Panc1 (cell line): ENCODE measurements at regions not wholly inside any gene's neighbourhood (a gene's known extent, or its start where the extent isn't known, plus 50 kb on each side); places are given as distances from the start of the nearest gene placed in this dataset.

ENCODE experiments used
- ATAC-seq: fragments of 200-7000 bp; cut with Tn5 transposase; 2 replicates; pipeline ENCODE4 v1.9.1; 2020; ENCODE audit warnings: mild to moderate bottlenecking, moderate library complexity
- BruUV-seq: library from RNA; stranded (reverse); fragments of 400-500 nt; replicated peaks from 2 replicates; lab custom pipeline; 2021; lab: Mats Ljungman, UMichigan
- CTCF ChIA-PET: fragments of 300-600 bp; sonication (Branson Sonifier 250); formaldehyde crosslinking; loops from one replicate; lab custom pipeline; 2022; ENCODE audit warnings: antibody characterized with exemption; lab: Charles Lee
- POLR2A ChIA-PET: fragments of 300-600 bp; sonication (Branson Sonifier 250); formaldehyde crosslinking; loops from one replicate; lab custom pipeline; 2022; ENCODE audit warnings: antibody characterized with exemption; lab: Charles Lee
- DNase-seq: peaks from one replicate; pipeline ENCODE4 v3.0.0-alpha.2; 2010; ENCODE audit warnings: low read depth, low spot score
- H3K27ac ChIP-seq: 2 replicates; pipeline ENCODE4 v1.5.1; 2011; ENCODE audit warnings: mild to moderate bottlenecking, low read length, inconsistent platforms
- H3K27me3 ChIP-seq: fragments of 200-500 bp; sonication (Bioruptor generic); 2 replicates; pipeline ENCODE4 v1.6.0; 2014; ENCODE audit warnings: low read length, inconsistent platforms; ENCODE audit not compliant: control insufficient read depth, insufficient read depth
- H3K36me3 ChIP-seq: fragments of 200-500 bp; sonication (Bioruptor generic); 2 replicates; pipeline ENCODE4 v1.5.1; 2014; ENCODE audit warnings: inconsistent platforms, mild to moderate bottlenecking, low read length, moderate library complexity; ENCODE audit not compliant: control insufficient read depth, insufficient read depth
- H3K4me1 ChIP-seq: 2 replicates; pipeline ENCODE4 v1.5.1; 2011; ENCODE audit warnings: inconsistent platforms, mild to moderate bottlenecking, low read length, moderate library complexity; ENCODE audit not compliant: control insufficient read depth, insufficient read depth
- H3K4me3 ChIP-seq, 2 experiments: 2 replicates each; pipeline ENCODE4 v1.5.1; 2011 to 2012; ENCODE audit warnings: low read depth in 2 of 2, low read length in 2 of 2, mild to moderate bottlenecking in 2 of 2, inconsistent platforms in 1 of 2, moderate library complexity in 1 of 2
- H3K9me3 ChIP-seq: fragments of 200-500 bp; sonication (Bioruptor generic); 2 replicates; pipeline ENCODE4 v1.5.1; 2014; ENCODE audit warnings: low read depth, mild to moderate bottlenecking, inconsistent platforms, low read length, moderate library complexity; ENCODE audit not compliant: control insufficient read depth, insufficient read depth
- POLR2AphosphoS5 ChIP-seq: IDR thresholded peaks from 2 replicates; pipeline ENCODE4 v1.6.1; 2012; ENCODE audit warnings: mild to moderate bottlenecking, low read depth, low read length, moderate library complexity
- SIN3A ChIP-seq: IDR thresholded peaks from 2 replicates; pipeline ENCODE4 v1.6.1; 2012; ENCODE audit warnings: low read depth, mild to moderate bottlenecking, low read length, moderate library complexity, borderline replicate concordance; ENCODE audit not compliant: insufficient read depth
- TCF7L2 ChIP-seq: IDR thresholded peaks from 2 replicates; pipeline ENCODE4 v1.6.1; 2011; ENCODE audit warnings: mild to moderate bottlenecking, low read depth, low read length, inconsistent platforms
- in situ Hi-C: cut with HindIII; loops from 2 replicates; pipeline ENCODE4 v1.10.0; 2016; ENCODE audit warnings: low sequenced_read_pairs, low pct_unique_long_range_greater_than_20kb
- intact Hi-C: fragments of 100-400 bp; cut with micrococcal nuclease; formaldehyde crosslinking; loops from one replicate; pipeline ENCODE4 v1.10.0; 2022; ENCODE audit not compliant: unreplicated experiment
- TF ChIP-seq, protein P1 (sequence below), 2 experiments: IDR thresholded peaks; 2 replicates each; pipeline ENCODE4 v1.6.1; 2011 to 2012; ENCODE audit warnings: low read depth in 2 of 2, control low read depth in 1 of 2, low read length in 1 of 2, mild to moderate bottlenecking in 1 of 2, moderate library complexity in 1 of 2; ENCODE audit not compliant: insufficient read depth in 1 of 2
- TF ChIP-seq, protein P2 (sequence below): fragments of 450-650 bp; IDR thresholded peaks from 2 replicates; pipeline ENCODE4 v1.5.1; 2017; ENCODE audit warnings: mild to moderate bottlenecking

GRCh38 chr2:234195516-234195915, 145.0 kb downstream of the SPP2 start:
- in situ Hi-C loops (no loop called here), intact Hi-C loops (no loop called here)
- Histone ChIP-seq H3K27me3 (no peaks in the 10 kb centered on the region), H3K4me1 (peaks cover 15% of the 10 kb centered on the region), H3K4me3 (no peak overlapping the region), H3K36me3 (no peaks in the 10 kb centered on the region), H3K9me3 (peaks cover 7% of the 10 kb centered on the region; the same call in 1 of the 2 replicates), H3K27ac (peak overlapping the region; percentile 48)
- TF ChIP-seq, protein P1, sequence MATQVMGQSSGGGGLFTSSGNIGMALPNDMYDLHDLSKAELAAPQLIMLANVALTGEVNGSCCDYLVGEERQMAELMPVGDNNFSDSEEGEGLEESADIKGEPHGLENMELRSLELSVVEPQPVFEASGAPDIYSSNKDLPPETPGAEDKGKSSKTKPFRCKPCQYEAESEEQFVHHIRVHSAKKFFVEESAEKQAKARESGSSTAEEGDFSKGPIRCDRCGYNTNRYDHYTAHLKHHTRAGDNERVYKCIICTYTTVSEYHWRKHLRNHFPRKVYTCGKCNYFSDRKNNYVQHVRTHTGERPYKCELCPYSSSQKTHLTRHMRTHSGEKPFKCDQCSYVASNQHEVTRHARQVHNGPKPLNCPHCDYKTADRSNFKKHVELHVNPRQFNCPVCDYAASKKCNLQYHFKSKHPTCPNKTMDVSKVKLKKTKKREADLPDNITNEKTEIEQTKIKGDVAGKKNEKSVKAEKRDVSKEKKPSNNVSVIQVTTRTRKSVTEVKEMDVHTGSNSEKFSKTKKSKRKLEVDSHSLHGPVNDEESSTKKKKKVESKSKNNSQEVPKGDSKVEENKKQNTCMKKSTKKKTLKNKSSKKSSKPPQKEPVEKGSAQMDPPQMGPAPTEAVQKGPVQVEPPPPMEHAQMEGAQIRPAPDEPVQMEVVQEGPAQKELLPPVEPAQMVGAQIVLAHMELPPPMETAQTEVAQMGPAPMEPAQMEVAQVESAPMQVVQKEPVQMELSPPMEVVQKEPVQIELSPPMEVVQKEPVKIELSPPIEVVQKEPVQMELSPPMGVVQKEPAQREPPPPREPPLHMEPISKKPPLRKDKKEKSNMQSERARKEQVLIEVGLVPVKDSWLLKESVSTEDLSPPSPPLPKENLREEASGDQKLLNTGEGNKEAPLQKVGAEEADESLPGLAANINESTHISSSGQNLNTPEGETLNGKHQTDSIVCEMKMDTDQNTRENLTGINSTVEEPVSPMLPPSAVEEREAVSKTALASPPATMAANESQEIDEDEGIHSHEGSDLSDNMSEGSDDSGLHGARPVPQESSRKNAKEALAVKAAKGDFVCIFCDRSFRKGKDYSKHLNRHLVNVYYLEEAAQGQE (IDR thresholded peaks at IDR 0.05; ENCODE audit: insufficient read depth in 1 of 2, low read depth in 2 of 2, low read length in 1 of 2): no peak
- TF ChIP-seq, protein P2, sequence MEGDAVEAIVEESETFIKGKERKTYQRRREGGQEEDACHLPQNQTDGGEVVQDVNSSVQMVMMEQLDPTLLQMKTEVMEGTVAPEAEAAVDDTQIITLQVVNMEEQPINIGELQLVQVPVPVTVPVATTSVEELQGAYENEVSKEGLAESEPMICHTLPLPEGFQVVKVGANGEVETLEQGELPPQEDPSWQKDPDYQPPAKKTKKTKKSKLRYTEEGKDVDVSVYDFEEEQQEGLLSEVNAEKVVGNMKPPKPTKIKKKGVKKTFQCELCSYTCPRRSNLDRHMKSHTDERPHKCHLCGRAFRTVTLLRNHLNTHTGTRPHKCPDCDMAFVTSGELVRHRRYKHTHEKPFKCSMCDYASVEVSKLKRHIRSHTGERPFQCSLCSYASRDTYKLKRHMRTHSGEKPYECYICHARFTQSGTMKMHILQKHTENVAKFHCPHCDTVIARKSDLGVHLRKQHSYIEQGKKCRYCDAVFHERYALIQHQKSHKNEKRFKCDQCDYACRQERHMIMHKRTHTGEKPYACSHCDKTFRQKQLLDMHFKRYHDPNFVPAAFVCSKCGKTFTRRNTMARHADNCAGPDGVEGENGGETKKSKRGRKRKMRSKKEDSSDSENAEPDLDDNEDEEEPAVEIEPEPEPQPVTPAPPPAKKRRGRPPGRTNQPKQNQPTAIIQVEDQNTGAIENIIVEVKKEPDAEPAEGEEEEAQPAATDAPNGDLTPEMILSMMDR: no peak
- TF ChIP-seq SIN3A: no peak
- no peak for TF ChIP-seq TCF7L2
- TF ChIP-seq POLR2AphosphoS5: no peak
- ChIA-PET CTCF (no interaction called here), POLR2A (no interaction called here)
- DNase-seq (no peak), ATAC-seq (no peak)
- no TSS peak for BruUV-seq

DNA sequence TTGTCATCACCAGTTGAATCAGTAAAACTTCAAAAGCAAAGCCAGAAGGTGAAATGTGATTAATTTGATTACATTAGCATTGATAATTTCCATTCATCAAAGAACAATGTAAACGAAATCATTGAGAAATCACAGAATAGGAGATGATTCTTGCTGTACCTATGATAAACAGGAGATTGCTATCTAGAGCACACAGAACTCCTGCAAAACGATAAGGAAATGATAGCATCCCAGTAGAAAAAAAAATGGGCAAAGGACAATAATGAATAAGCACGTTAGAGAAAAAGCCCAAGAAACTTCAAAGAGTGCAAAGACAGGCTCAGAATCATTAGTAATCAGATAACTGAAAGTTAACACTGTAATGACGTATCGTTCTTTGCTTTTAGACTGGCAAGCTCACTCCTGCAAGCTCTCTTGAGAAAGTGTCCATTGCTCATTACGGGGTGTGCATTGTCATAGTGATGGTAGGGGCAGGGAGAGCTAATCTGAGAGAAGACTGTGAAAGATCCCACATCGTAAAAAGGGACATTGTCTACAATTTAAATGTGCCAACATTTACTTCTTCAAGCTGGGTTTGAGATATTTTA, 143.6 kb downstream of the SPP2 start:
- no peaks in the 10 kb centered on the region for H3K36me3 ChIP-seq
- POLR2A ChIA-PET: no interaction called here
- peaks cover 26% of the 10 kb centered on the region for H3K4me1 ChIP-seq
- H3K4me3 ChIP-seq: no peak overlapping the region
- intact Hi-C loops (loop anchor here (5.0 kb wide), 1 partner anchor 217 kb away; no protein-coding TSS in a partner anchor), in situ Hi-C loops (no loop called here)
- TF ChIP-seq POLR2AphosphoS5 (no peak), TCF7L2 (0 out of 2 replicates have a peak, but pooled peaks have one; percentile 24)
- H3K9me3 ChIP-seq: peaks cover 7% of the 10 kb centered on the region; the same call in 1 of the 2 replicates
- no TSS peak for BruUV-seq
- H3K27me3 ChIP-seq: no peaks in the 10 kb centered on the region
- H3K27ac ChIP-seq: peak overlapping the region; percentile 48
- CTCF ChIA-PET: no interaction called here
- DNase-seq (no peak), ATAC-seq (no peak)

GRCh38 chr2:234191819-234192407, 141.4 kb downstream of the SPP2 start:
- ATAC-seq (peak; percentile 92), DNase-seq (no peak)
- BruUV-seq: no TSS peak
- in situ Hi-C loops (no loop called here), intact Hi-C loops (loop anchor here (5.0 kb wide), 1 partner anchor 215 kb away; no protein-coding TSS in a partner anchor)
- no peak for TF ChIP-seq TCF7L2
- TF ChIP-seq, protein P2: no peak
- 0 out of 2 replicates have a peak, but pooled peaks have one; percentile 36 for TF ChIP-seq POLR2AphosphoS5
- peak overlapping the region; percentile 98 for H3K27ac ChIP-seq
- H3K9me3 ChIP-seq: peaks cover 13% of the 10 kb centered on the region; the same call in 1 of the 2 replicates
- H3K27me3 ChIP-seq: no peaks in the 10 kb centered on the region
- peaks cover 32% of the 10 kb centered on the region for H3K4me1 ChIP-seq
- peak overlapping the region; percentile 28 to 43 for H3K4me3 ChIP-seq
- CTCF ChIA-PET: no interaction called here
- no peaks in the 10 kb centered on the region for H3K36me3 ChIP-seq
- POLR2A ChIA-PET: interaction anchor here (0.7 kb wide), 1 partner anchor 193 kb away, joined by 5 read pairs; no protein-coding TSS in a partner anchor
